ENCODE measurements at regions not wholly inside any gene's neighbourhood (a gene's known extent, or its start where the extent isn't known, plus 50 kb on each side); places are given as distances from the start of the nearest gene placed in this dataset.

DNA sequence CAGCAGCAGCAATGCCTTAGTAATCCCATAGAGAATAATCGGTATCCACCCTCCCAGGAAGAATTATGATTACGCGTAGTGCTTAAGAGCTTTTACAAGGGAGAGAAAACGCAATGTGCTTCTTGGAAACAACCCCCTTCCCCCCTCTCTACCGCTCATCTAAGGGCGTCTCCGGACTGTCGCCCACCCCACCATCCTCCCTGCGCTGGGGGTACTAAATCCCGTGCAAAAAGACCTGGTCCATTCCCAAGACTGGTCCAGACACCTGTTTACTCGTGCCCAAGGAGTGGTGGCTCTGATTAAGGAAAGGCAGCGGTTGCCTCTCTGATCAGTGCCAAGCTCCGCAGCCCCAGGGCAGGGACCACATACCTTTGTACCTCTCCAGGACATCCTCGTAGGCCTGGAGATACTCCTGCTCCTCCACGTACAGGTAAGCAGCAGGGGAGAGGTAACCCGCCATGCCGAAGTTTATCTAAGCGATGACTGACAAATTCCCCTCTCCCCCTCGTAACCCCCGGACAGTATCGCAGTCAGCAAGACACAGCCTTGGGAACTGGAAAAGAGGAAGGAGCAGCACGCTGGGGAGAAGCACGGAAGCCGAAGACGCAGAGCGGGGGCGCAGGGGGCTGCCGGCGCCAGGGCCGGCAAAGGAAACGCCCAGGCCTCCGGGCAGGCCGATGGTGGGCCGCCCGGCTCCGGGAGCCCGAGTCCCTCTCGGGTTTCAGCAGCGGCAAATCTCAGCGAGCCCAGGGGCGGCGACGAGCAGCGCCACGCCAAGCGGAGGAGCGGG is 112.0 kb upstream of the BEND6 start:
- TF ChIP-seq, protein P1, sequence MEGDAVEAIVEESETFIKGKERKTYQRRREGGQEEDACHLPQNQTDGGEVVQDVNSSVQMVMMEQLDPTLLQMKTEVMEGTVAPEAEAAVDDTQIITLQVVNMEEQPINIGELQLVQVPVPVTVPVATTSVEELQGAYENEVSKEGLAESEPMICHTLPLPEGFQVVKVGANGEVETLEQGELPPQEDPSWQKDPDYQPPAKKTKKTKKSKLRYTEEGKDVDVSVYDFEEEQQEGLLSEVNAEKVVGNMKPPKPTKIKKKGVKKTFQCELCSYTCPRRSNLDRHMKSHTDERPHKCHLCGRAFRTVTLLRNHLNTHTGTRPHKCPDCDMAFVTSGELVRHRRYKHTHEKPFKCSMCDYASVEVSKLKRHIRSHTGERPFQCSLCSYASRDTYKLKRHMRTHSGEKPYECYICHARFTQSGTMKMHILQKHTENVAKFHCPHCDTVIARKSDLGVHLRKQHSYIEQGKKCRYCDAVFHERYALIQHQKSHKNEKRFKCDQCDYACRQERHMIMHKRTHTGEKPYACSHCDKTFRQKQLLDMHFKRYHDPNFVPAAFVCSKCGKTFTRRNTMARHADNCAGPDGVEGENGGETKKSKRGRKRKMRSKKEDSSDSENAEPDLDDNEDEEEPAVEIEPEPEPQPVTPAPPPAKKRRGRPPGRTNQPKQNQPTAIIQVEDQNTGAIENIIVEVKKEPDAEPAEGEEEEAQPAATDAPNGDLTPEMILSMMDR (IDR thresholded peaks at IDR 0.05), result no peak
- TF ChIP-seq POLR2AphosphoS5 (IDR thresholded peaks at IDR 0.05), result no peak
- TF ChIP-seq EP300 (IDR thresholded peaks at IDR 0.05), result no peak
- no peak for TF ChIP-seq POLR2A (IDR thresholded peaks at IDR 0.05; ENCODE audit: low read depth)
